H9 (cell line): ENCODE measurements at regions not wholly inside any gene's neighbourhood (a gene's known extent, or its start where the extent isn't known, plus 50 kb on each side); places are given as distances from the start of the nearest gene placed in this dataset.

ENCODE experiments used
- DNase-seq: peaks from one replicate; pipeline ENCODE4 v3.0.0-alpha.2; 2017
- H2AFZ ChIP-seq: one replicate; pipeline ENCODE4 v1.6.1; 2013; ENCODE audit warnings: mild to moderate bottlenecking, low read length, control low read depth, moderate library complexity
- H2AK5ac ChIP-seq: 2 replicates; pipeline ENCODE4 v1.6.1; 2013; ENCODE audit warnings: low read length, control low read depth, mixed read lengths; ENCODE audit not compliant: insufficient read length
- H2BK120ac ChIP-seq: one replicate; pipeline ENCODE4 v1.6.1; 2013; ENCODE audit warnings: low read depth, mild to moderate bottlenecking, low read length, control low read depth, inconsistent platforms; ENCODE audit not compliant: poor library complexity, severe bottlenecking
- H2BK12ac ChIP-seq: 2 replicates; pipeline ENCODE4 v1.6.1; 2013; ENCODE audit warnings: low read length, control low read depth, mixed read lengths, low read depth; ENCODE audit not compliant: insufficient read length
- H2BK15ac ChIP-seq: 2 replicates; pipeline ENCODE4 v1.6.1; 2013; ENCODE audit warnings: low read depth, low read length, control low read depth
- H2BK20ac ChIP-seq: one replicate; pipeline ENCODE4 v1.6.1; 2013; ENCODE audit warnings: low read depth, mild to moderate bottlenecking, low read length, control low read depth, inconsistent platforms; ENCODE audit not compliant: poor library complexity, severe bottlenecking
- H2BK5ac ChIP-seq: 2 replicates; pipeline ENCODE4 v1.6.1; 2013; ENCODE audit warnings: low read length, control low read depth, mixed read lengths; ENCODE audit not compliant: insufficient read length
- H3K14ac ChIP-seq: 2 replicates; pipeline ENCODE4 v1.6.1; 2013; ENCODE audit warnings: low read length, control low read depth; ENCODE audit not compliant: insufficient read depth
- H3K18ac ChIP-seq: 2 replicates; pipeline ENCODE4 v1.6.1; 2013; ENCODE audit warnings: low read depth, mild to moderate bottlenecking, mixed read lengths, low read length, control low read depth; ENCODE audit not compliant: insufficient read length
- H3K23ac ChIP-seq: 2 replicates; pipeline ENCODE4 v1.6.1; 2013; ENCODE audit warnings: low read length, control low read depth, mixed read lengths, low read depth; ENCODE audit not compliant: insufficient read length
- H3K23me2 ChIP-seq: 2 replicates; pipeline ENCODE4 v1.6.1; 2013; ENCODE audit warnings: low read depth, mild to moderate bottlenecking, mixed read lengths, low read length, control low read depth; ENCODE audit not compliant: insufficient read length, poor library complexity, severe bottlenecking
- H3K27ac ChIP-seq: 2 replicates; pipeline ENCODE4 v1.5.1; 2013; ENCODE audit warnings: low read length, control low read depth, mixed read lengths, low read depth; ENCODE audit not compliant: insufficient read length
- H3K27me3 ChIP-seq: 2 replicates; pipeline ENCODE4 v1.6.1; 2013; ENCODE audit warnings: low read length, control low read depth, inconsistent platforms; ENCODE audit not compliant: insufficient read depth
- H3K4ac ChIP-seq: 2 replicates; pipeline ENCODE4 v1.6.1; 2013; ENCODE audit warnings: low read depth, mild to moderate bottlenecking, control low read depth, inconsistent platforms, low read length, moderate library complexity
- H3K4me1 ChIP-seq: 2 replicates; pipeline ENCODE4 v1.6.1; 2013; ENCODE audit warnings: low read length, control low read depth, inconsistent platforms; ENCODE audit not compliant: insufficient read depth
- H3K4me2 ChIP-seq: 2 replicates; pipeline ENCODE4 v1.6.1; 2013; ENCODE audit warnings: low read length, control low read depth, mixed read lengths; ENCODE audit not compliant: insufficient read length, insufficient read depth
- H3K56ac ChIP-seq: 2 replicates; pipeline ENCODE4 v1.6.1; 2013; ENCODE audit warnings: low read depth, mild to moderate bottlenecking, mixed read lengths, low read length, control low read depth; ENCODE audit not compliant: insufficient read length
- H3K79me1 ChIP-seq: 2 replicates; pipeline ENCODE4 v1.6.1; 2013; ENCODE audit warnings: low read depth, mild to moderate bottlenecking, moderate library complexity, low read length, control low read depth, inconsistent platforms; ENCODE audit not compliant: insufficient read depth, poor library complexity, severe bottlenecking
- H3K79me2 ChIP-seq: 2 replicates; pipeline ENCODE4 v1.6.1; 2013; ENCODE audit warnings: low read length, control low read depth, inconsistent platforms; ENCODE audit not compliant: insufficient read depth
- H3K9ac ChIP-seq: 2 replicates; pipeline ENCODE4 v1.6.1; 2013; ENCODE audit warnings: low read length, control low read depth, mixed read lengths; ENCODE audit not compliant: insufficient read length; ENCODE audit errors: extremely low read depth
- H3K9me3 ChIP-seq: one replicate; pipeline ENCODE4 v1.6.1; 2013; ENCODE audit warnings: low read depth, low read length, inconsistent platforms; ENCODE audit not compliant: control insufficient read depth
- H3T11ph ChIP-seq: one replicate; pipeline ENCODE4 v1.6.1; 2013; ENCODE audit warnings: mild to moderate bottlenecking, low read length, control low read depth, inconsistent platforms
- H4K20me1 ChIP-seq: one replicate; pipeline ENCODE4 v1.6.1; 2013; ENCODE audit not compliant: control insufficient read depth, insufficient read length, insufficient read depth
- H4K5ac ChIP-seq: 2 replicates; pipeline ENCODE4 v1.6.1; 2013; ENCODE audit warnings: low read depth, mild to moderate bottlenecking, mixed read lengths, low read length, control low read depth; ENCODE audit not compliant: insufficient read length
- H4K8ac ChIP-seq: replicated peaks from 2 replicates; pipeline ENCODE4 v1.6.1; 2013; ENCODE audit warnings: low read length, control low read depth, mixed read lengths, low read depth; ENCODE audit not compliant: insufficient read length
- H4K91ac ChIP-seq: 2 replicates; pipeline ENCODE4 v1.6.1; 2013; ENCODE audit warnings: low read depth, mild to moderate bottlenecking, moderate library complexity, mixed read lengths, low read length, control low read depth; ENCODE audit not compliant: insufficient read length
- H3K27ac Mint-ChIP-seq, 3 experiments: 2 replicates in 2 of 3; 3 replicates in 1 of 3; pipeline ENCODE4 v1.8.0; 2020 to 2021; ENCODE audit warnings: mixed read lengths in 3 of 3, mild to moderate bottlenecking in 1 of 3, moderate library complexity in 1 of 3
- H3K27me3 Mint-ChIP-seq: 2 replicates; pipeline ENCODE4 v1.8.0; 2021; ENCODE audit warnings: low read depth, mild to moderate bottlenecking, moderate library complexity, mixed read lengths
- H3K36me3 Mint-ChIP-seq, 3 experiments: 2 replicates in 2 of 3; 3 replicates in 1 of 3; pipeline ENCODE4 v1.8.0; 2020 to 2021; ENCODE audit warnings: low read depth in 3 of 3, mixed read lengths in 3 of 3; ENCODE audit not compliant: insufficient read depth in 1 of 3
- H3K4me1 Mint-ChIP-seq, 2 experiments: 2 replicates each; pipeline ENCODE4 v1.8.0; 2020; ENCODE audit warnings: mixed read lengths in 2 of 2
- H3K4me3 Mint-ChIP-seq, 2 experiments: 2 replicates in 1 of 2; 3 replicates in 1 of 2; pipeline ENCODE4 v1.8.0; 2020 to 2021; ENCODE audit warnings: mild to moderate bottlenecking in 2 of 2, mixed read lengths in 2 of 2, moderate library complexity in 1 of 2
- H3K9me3 Mint-ChIP-seq, 2 experiments: 2 replicates in 1 of 2; 3 replicates in 1 of 2; pipeline ENCODE4 v1.8.0; 2020; ENCODE audit warnings: mild to moderate bottlenecking in 2 of 2, mixed read lengths in 2 of 2, moderate library complexity in 1 of 2
- TF ChIP-seq, protein P1 (sequence below): fragments of 200-600 bp; sonication (generic); conservative IDR thresholded peaks from 3 replicates; pipeline ENCODE4 v1.8.0; 2021; ENCODE audit warnings: antibody characterized with exemption, mild to moderate bottlenecking

DNA sequence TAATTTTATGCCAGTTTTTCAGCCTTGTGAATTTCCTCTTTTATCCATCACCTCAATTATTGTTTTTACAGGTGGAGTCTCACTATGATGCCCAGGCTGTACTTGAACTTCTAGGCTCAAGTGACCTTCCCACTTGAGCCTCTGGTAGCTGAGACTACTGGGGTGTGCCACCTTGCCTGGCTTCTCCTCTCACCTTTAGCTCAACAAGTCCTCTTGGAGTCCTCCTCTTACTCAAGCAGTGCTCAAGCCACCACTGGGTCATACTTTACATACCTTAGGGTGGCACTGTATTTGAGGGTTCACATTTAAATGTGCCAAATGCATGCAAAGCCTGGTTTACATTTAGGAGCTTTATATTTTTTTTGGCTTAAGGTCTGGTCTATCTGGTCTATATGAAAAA lies 350.1 kb upstream of the MCTP2 start:
- no peaks in the 10 kb centered on the region for H4K20me1 ChIP-seq
- peaks cover 0 to 3% of the 10 kb centered on the region in 2 experiments; a peak in 1 of 5 replicates for H3K9me3 Mint-ChIP-seq
- H2AK5ac ChIP-seq: no peak overlapping the region
- H3T11ph ChIP-seq: no peak overlapping the region
- H3K4me3 Mint-ChIP-seq: no peak overlapping the region
- H3K9ac ChIP-seq: no peak overlapping the region
- no peak overlapping the region for H4K91ac ChIP-seq
- H3K14ac ChIP-seq: no peak overlapping the region
- no peak overlapping the region for H3K27ac Mint-ChIP-seq
- no peak overlapping the region for H3K56ac ChIP-seq
- no peak overlapping the region for H3K18ac ChIP-seq
- no peak overlapping the region for H2BK12ac ChIP-seq
- no peak overlapping the region for H2AFZ ChIP-seq
- no peak for DNase-seq
- H2BK15ac ChIP-seq: no peak overlapping the region
- H3K36me3 Mint-ChIP-seq: no peaks in the 10 kb centered on the region
- no peak overlapping the region for H2BK20ac ChIP-seq
- no peak overlapping the region for H2BK5ac ChIP-seq
- peaks cover 5% of the 10 kb centered on the region for H3K4me1 ChIP-seq
- no peak overlapping the region for H2BK120ac ChIP-seq
- H4K8ac ChIP-seq: no peak overlapping the region
- no peaks in the 10 kb centered on the region for H3K9me3 ChIP-seq
- TF ChIP-seq, protein P1, sequence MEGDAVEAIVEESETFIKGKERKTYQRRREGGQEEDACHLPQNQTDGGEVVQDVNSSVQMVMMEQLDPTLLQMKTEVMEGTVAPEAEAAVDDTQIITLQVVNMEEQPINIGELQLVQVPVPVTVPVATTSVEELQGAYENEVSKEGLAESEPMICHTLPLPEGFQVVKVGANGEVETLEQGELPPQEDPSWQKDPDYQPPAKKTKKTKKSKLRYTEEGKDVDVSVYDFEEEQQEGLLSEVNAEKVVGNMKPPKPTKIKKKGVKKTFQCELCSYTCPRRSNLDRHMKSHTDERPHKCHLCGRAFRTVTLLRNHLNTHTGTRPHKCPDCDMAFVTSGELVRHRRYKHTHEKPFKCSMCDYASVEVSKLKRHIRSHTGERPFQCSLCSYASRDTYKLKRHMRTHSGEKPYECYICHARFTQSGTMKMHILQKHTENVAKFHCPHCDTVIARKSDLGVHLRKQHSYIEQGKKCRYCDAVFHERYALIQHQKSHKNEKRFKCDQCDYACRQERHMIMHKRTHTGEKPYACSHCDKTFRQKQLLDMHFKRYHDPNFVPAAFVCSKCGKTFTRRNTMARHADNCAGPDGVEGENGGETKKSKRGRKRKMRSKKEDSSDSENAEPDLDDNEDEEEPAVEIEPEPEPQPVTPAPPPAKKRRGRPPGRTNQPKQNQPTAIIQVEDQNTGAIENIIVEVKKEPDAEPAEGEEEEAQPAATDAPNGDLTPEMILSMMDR: no peak
- no peaks in the 10 kb centered on the region for H3K23me2 ChIP-seq
- H3K4ac ChIP-seq: no peak overlapping the region
- H3K27me3 Mint-ChIP-seq: no peaks in the 10 kb centered on the region
- no peaks in the 10 kb centered on the region for H3K79me2 ChIP-seq
- H3K27me3 ChIP-seq: no peaks in the 10 kb centered on the region
- no peaks in the 10 kb centered on the region for H3K79me1 ChIP-seq
- H3K4me2 ChIP-seq: no peak overlapping the region
- no peak overlapping the region for H3K27ac ChIP-seq
- no peak overlapping the region for H4K5ac ChIP-seq
- H3K23ac ChIP-seq: no peak overlapping the region
- H3K4me1 Mint-ChIP-seq: peaks cover 13 to 14% of the 10 kb centered on the region in 2 experiments
